CD14-positive monocyte (primary cell): ENCODE measurements at regions not wholly inside any gene's neighbourhood (a gene's known extent, or its start where the extent isn't known, plus 50 kb on each side); places are given as distances from the start of the nearest gene placed in this dataset.

Experiments
- DNase-seq, 3 donors: peaks; one replicate each; pipeline ENCODE4 v3.0.0-alpha.2; 2011 to 2022
- H2AFZ ChIP-seq: 2 replicates; pipeline ENCODE4 v1.6.0; 2012; ENCODE audit warnings: mild to moderate bottlenecking, low read depth, low read length, inconsistent platforms; ENCODE audit not compliant: insufficient read depth, poor library complexity, severe bottlenecking
- H3K27ac ChIP-seq, 2 donors: 1 replicate in 1 of 2; 2 replicates in 1 of 2; pipeline ENCODE4 v1.5.1; 2012 to 2013; ENCODE audit warnings: low read length in 2 of 2, control low read depth in 1 of 2, inconsistent platforms in 1 of 2, low read depth in 1 of 2, mild to moderate bottlenecking in 1 of 2
- H3K27me3 ChIP-seq, 2 donors: one replicate each; pipeline versions ENCODE4 v1.6.0 to v1.6.1; 2011 to 2013; ENCODE audit warnings: low read length in 2 of 2; ENCODE audit not compliant: control insufficient read depth in 2 of 2, insufficient read depth in 2 of 2
- H3K36me3 ChIP-seq, 2 donors: replicated peaks in 1 of 2; 1 replicate in 1 of 2; 2 replicates in 1 of 2; pipeline versions ENCODE4 v1.5.1 to v1.6.1; 2012 to 2013; ENCODE audit warnings: low read length in 2 of 2, control low read depth in 1 of 2, inconsistent platforms in 1 of 2, mild to moderate bottlenecking in 1 of 2; ENCODE audit not compliant: insufficient read depth in 2 of 2, control insufficient read depth in 1 of 2
- H3K4me1 ChIP-seq, 2 donors: 1 replicate in 1 of 2; 2 replicates in 1 of 2; pipeline versions ENCODE4 v1.5.1 to v1.6.1; 2012 to 2013; ENCODE audit warnings: low read length in 2 of 2, control low read depth in 1 of 2, inconsistent platforms in 1 of 2, mild to moderate bottlenecking in 1 of 2, moderate library complexity in 1 of 2; ENCODE audit not compliant: insufficient read depth in 2 of 2, control insufficient read depth in 1 of 2
- H3K4me2 ChIP-seq: replicated peaks from 2 replicates; pipeline ENCODE3; 2012; ENCODE audit warnings: low read length, moderate library complexity, mild to moderate bottlenecking; ENCODE audit not compliant: poor library complexity, severe bottlenecking; ENCODE audit errors: extremely low read depth
- H3K4me3 ChIP-seq, 3 experiments: fragments of 200-600 bp in 1 of 3; sonication (generic) in 1 of 3; replicated peaks in 1 of 3; 1 replicate in 2 of 3; 2 replicates in 1 of 3; pipeline ENCODE4 v1.5.1; 2011 to 2013; ENCODE audit warnings: low read length in 3 of 3, mild to moderate bottlenecking in 3 of 3, control low read depth in 2 of 3, low read depth in 2 of 3, inconsistent platforms in 1 of 3, moderate library complexity in 1 of 3
- H3K79me2 ChIP-seq: 2 replicates; pipeline ENCODE4 v1.6.0; 2012; ENCODE audit warnings: mild to moderate bottlenecking, control low read depth, inconsistent platforms, low read length, moderate library complexity; ENCODE audit not compliant: insufficient read depth
- H3K9ac ChIP-seq: 2 replicates; pipeline ENCODE4 v1.6.0; 2017; ENCODE audit warnings: low read length, mild to moderate bottlenecking; ENCODE audit not compliant: insufficient read depth, poor library complexity, severe bottlenecking
- H3K9me3 ChIP-seq, 2 donors: replicated peaks in 1 of 2; 1 replicate in 1 of 2; 2 replicates in 1 of 2; pipeline versions ENCODE4 v1.5.1 to v1.6.1; 2012 to 2013; ENCODE audit warnings: low read length in 2 of 2, control low read depth in 1 of 2; ENCODE audit not compliant: control insufficient read depth in 1 of 2, insufficient read depth in 1 of 2
- H4K20me1 ChIP-seq: 2 replicates; pipeline ENCODE4 v1.6.0; 2012; ENCODE audit warnings: mild to moderate bottlenecking, low read length, control low read depth, moderate library complexity; ENCODE audit not compliant: insufficient read depth
- H3K27ac Mint-ChIP-seq, 7 donors: one replicate each; pipeline ENCODE4 v1.8.0; 2020; ENCODE audit warnings: mild to moderate bottlenecking in 7 of 7, mixed read lengths in 7 of 7, moderate library complexity in 6 of 7, inconsistent platforms in 2 of 7
- H3K27me3 Mint-ChIP-seq, 3 donors: one replicate each; pipeline ENCODE4 v1.8.0; 2021 to 2022; ENCODE audit warnings: low read depth in 3 of 3, mild to moderate bottlenecking in 3 of 3, mixed read lengths in 3 of 3, moderate library complexity in 3 of 3, inconsistent platforms in 1 of 3
- H3K36me3 Mint-ChIP-seq, 2 donors: one replicate each; pipeline ENCODE4 v1.8.0; 2020; ENCODE audit warnings: mixed read lengths in 2 of 2, inconsistent platforms in 1 of 2, mild to moderate bottlenecking in 1 of 2
- H3K4me1 Mint-ChIP-seq: one replicate; pipeline ENCODE4 v1.8.0; 2020; ENCODE audit warnings: mild to moderate bottlenecking, mixed read lengths
- H3K4me3 Mint-ChIP-seq, 2 donors: one replicate each; pipeline ENCODE4 v1.8.0; 2020; ENCODE audit warnings: mild to moderate bottlenecking in 2 of 2, mixed read lengths in 2 of 2, moderate library complexity in 1 of 2
- H3K9me3 Mint-ChIP-seq, 7 donors: one replicate each; pipeline ENCODE4 v1.8.0; 2020 to 2022; ENCODE audit warnings: mixed read lengths in 7 of 7, mild to moderate bottlenecking in 6 of 7, moderate library complexity in 6 of 7, inconsistent platforms in 2 of 7
- CTCF ChIP-seq: fragments of 200-600 bp; IDR thresholded peaks from one replicate; pipeline ENCODE4 v1.8.0; 2022; ENCODE audit warnings: antibody characterized with exemption, mild to moderate bottlenecking
- WGBS: methylation state at CpG from one replicate; pipeline ENCODE4 v1.1.5; 2013; ENCODE audit warnings: missing lambda C conversion rate; ENCODE audit not compliant: insufficient coverage; 5-methylcytosine and 5-hydroxymethylcytosine counted together
- intact Hi-C, 2 donors: fragments of 100-400 bp; cut with micrococcal nuclease; formaldehyde crosslinking; loops; one replicate each; pipeline versions ENCODE4 v1.15.0 to v1.15.1; 2023

GRCh38 chr9:17996728-17997127 is 417.9 kb downstream of the SH3GL2 start:
- DNase-seq = no peak
- Histone ChIP-seq H2AFZ (no peak overlapping the region), H3K9ac (no peak overlapping the region), H3K27ac (no peak overlapping the region), H3K36me3 (no peaks in the 10 kb centered on the region), H3K4me2 (no peak overlapping the region), H3K4me1 (no peaks in the 10 kb centered on the region), H3K79me2 (no peaks in the 10 kb centered on the region), H3K9me3 (no peaks in the 10 kb centered on the region), H3K27me3 (no peaks in the 10 kb centered on the region), H4K20me1 (no peaks in the 10 kb centered on the region), H3K4me3 (no peak overlapping the region)
- H3K27ac Mint-ChIP-seq = no peak overlapping the region
- no CpG with 5 or more reads among the region's 1 CpG for WGBS
- H3K4me1 Mint-ChIP-seq = no peaks in the 10 kb centered on the region
- intact Hi-C loops = no loop called here
- no peak for TF ChIP-seq CTCF
- H3K27me3 Mint-ChIP-seq = peaks cover 0 to 3% (median 1%) of the 10 kb centered on the region in 3 donors
- peaks cover 0 to 8% (median 0%) of the 10 kb centered on the region in 7 donors for H3K9me3 Mint-ChIP-seq
- H3K36me3 Mint-ChIP-seq = no peaks in the 10 kb centered on the region
- no peak overlapping the region for H3K4me3 Mint-ChIP-seq

GRCh38 chr9:18002718-18003438 is 424.0 kb downstream of the SH3GL2 start:
- Histone ChIP-seq H4K20me1 (no peaks in the 10 kb centered on the region), H3K79me2 (no peaks in the 10 kb centered on the region), H3K4me2 (no peak overlapping the region), H3K4me3 (no peak overlapping the region), H3K36me3 (no peaks in the 10 kb centered on the region), H3K4me1 (no peaks in the 10 kb centered on the region), H3K27ac (no peak overlapping the region), H3K27me3 (no peaks in the 10 kb centered on the region), H3K9me3 (no peaks in the 10 kb centered on the region), H2AFZ (no peak overlapping the region), H3K9ac (no peak overlapping the region)
- WGBS = 87% methylated on average over 4 of the region's 4 CpGs
- no peak for TF ChIP-seq CTCF
- Mint-ChIP-seq H3K9me3 (no peaks in the 10 kb centered on the region), H3K27me3 (peaks cover 0 to 3% (median 1%) of the 10 kb centered on the region in 3 donors), H3K36me3 (no peaks in the 10 kb centered on the region), H3K4me1 (no peaks in the 10 kb centered on the region), H3K4me3 (no peak overlapping the region), H3K27ac (no peak overlapping the region)
- intact Hi-C loops = no loop called here
- no peak for DNase-seq
